LHCN-M2 (cell line): ENCODE measurements at regions not wholly inside any gene's neighbourhood (a gene's known extent, or its start where the extent isn't known, plus 50 kb on each side); places are given as distances from the start of the nearest gene placed in this dataset.
"Not testable (repeated sequence)": the region's sequence is repeated elsewhere in the genome, so short reads cannot be mapped to it uniquely, and the experiment has no call there.

Experiments used
- DNase-seq: peaks from one replicate; pipeline ENCODE4 v3.0.0-alpha.2; 2012; ENCODE audit warnings: low read depth

DNA sequence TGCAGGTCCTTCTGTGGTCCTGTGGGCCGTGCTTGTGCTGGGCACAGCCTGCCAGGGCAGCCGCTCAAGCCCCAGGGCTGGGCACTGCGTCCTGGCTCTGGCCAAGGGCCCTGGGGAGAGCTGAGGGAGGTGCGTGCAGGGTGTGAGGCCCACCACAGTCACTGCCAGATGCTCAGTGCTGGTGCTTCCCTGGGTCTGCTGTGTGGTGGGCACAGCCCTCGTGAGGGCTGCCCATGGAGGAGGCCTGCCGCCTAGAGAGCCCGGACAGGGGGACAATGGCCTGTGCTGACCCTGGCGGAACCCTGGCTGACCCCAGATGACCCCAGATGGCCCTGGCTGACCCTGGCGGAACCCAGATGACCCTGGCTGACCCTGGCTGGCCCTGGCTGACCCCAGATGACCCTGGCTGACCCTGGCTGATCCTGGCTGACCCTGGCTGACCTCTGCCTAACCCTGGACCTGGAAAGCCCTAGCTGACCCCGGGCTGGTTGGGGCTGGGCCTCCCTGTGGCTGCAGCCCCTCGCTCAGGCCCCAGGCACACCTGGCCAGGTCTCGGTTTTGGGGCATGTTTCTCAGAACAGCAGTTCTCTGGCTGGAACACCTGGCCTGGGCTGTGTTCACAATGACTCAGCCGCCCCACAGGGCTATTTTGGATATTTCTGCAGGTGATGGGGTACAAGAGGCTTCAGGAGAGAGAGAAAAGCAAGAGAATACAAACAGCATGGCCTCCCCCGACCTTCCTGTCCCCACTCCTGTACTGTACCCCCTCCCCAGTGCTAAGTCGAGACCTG, 55.4 kb downstream of the TMEM121 start:
- DNase-seq = no peak

DNA sequence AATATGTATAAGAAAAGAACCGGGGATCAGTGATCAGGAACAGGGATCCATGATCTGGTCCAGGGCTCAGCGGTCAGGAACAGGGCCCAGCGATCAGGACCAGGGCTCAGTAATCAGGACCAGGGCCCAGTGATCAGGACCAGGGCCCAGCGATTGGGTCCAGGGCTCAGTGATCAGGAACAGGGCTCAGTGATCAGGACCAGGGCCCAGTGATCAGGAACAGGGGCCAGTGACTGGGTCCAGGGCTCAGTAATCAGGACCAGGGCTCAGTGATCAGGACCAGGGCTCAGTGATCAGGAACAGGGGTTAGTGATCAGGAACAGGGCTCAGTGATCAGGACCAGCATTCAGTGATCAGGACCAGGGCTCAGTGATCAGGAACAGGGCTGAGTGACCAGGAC, 56.3 kb downstream of the TMEM121 start:
- DNase-seq = no peak

DNA sequence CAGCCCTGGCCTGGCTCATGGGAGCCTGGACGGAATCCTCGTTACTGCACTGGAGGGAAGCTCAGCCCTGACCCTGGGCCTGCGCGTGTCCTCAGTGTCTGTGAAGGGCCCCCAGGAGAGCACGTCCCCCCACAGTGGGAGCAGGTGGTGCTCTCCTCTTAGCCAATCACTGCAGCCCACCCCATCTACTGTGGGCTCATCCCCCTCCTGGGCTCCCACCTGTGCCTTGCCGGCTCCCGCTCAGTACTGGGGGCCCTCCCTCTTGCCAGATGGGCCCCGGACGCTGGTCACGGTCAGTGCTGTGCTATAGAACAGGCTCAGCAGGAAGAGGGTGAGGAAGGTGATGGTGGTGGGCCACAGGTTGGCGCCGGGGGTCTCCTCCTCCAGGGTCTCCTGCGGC, 57.5 kb downstream of the TMEM121 start:
- not testable (repeated sequence) for DNase-seq

DNA sequence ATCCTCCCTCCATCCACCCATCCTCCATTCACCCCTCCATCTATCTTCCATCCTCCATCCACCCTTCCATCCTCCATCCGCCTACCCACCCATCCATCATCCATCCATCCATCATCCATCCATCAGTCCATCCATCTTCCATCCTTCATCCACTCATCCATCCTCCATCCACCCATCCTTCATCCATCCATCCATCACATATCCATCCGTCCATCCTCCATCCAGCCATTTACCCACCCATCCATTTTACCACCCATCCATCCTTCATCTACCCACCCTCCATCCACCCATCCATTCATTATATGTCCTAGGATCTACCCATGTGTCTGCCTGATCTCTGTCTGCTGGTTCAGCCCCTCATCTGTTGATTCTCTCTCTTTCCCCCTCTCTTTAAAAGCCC, 58.9 kb downstream of the TMEM121 start:
- DNase-seq = not testable (repeated sequence)

DNA sequence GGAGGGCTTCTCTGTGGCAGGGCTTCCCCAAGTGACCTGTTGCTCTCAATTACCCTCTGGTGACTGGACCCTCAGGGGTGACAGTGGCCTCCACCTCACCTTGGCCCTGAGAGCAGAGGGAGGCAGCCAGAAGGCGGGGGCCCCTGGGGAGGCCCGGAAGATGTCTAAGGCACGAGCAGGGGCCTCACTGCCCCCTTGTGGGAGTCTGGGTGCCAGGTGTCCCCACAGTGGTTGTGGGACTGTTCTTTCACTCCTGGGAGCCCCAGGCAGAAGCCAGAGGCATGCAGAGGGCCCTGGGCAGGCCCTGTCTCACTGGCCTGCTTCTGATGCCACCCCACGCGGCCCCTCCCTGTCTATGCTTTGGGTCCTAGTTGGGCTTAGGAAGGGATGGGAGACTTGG, 59.3 kb downstream of the TMEM121 start:
- DNase-seq = not testable (repeated sequence)

DNA sequence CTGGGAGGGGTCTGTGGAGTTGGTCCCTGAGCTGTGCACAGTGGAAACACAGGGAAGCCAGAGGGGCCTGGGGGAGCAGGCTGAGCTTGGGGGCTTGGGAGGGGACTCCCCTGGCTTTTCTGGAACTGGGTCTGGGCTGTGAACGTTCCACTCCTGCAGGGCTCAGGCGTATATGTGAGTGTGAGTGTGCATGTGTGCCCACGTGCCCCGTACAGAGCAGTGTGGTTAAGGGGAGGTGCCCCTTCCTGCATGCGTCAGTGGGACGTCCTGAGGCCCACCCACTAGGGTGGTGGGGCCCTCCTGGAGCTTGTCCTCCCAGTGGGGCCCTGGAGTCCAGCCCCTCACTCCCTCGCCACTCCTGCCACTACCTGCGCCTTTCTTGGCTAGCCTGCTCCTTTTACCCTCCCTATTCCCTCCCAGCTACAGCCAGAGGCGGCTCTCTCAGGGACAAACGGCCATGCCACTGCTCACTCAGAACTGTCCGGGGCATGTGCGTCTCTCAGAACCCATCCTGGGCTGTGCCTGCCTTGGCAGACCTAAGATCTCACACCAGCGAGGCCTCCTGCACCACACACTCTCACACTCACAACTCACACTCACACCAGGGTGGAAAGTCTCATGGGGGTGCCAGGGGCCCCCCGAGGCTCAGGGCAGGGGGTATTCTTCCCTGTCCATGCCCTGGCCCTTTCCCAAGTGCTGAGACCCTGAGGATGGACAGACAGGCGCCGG, 59.9 kb downstream of the TMEM121 start:
- not testable (repeated sequence) for DNase-seq

DNA sequence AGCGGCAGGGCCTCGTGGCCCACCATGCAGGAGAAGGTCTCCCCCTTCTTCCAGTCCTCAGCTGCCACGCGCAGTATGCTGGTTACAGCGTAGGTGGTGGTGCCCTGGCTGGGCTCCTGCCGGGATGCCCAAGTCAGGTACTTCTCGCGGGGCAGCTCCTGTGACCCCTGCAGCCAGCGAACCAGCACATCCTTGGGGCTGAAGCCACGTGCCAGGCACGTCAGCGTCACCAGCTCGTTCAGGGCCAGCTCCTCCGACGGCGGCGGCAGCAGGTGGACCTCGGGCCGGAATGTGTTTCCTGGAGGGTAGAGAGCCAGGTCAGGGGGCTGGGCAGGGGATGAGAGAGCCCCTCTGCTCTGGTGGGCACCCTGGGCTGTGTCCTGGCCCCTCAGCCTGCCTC, 60.7 kb downstream of the TMEM121 start:
- not testable (repeated sequence) for DNase-seq

DNA sequence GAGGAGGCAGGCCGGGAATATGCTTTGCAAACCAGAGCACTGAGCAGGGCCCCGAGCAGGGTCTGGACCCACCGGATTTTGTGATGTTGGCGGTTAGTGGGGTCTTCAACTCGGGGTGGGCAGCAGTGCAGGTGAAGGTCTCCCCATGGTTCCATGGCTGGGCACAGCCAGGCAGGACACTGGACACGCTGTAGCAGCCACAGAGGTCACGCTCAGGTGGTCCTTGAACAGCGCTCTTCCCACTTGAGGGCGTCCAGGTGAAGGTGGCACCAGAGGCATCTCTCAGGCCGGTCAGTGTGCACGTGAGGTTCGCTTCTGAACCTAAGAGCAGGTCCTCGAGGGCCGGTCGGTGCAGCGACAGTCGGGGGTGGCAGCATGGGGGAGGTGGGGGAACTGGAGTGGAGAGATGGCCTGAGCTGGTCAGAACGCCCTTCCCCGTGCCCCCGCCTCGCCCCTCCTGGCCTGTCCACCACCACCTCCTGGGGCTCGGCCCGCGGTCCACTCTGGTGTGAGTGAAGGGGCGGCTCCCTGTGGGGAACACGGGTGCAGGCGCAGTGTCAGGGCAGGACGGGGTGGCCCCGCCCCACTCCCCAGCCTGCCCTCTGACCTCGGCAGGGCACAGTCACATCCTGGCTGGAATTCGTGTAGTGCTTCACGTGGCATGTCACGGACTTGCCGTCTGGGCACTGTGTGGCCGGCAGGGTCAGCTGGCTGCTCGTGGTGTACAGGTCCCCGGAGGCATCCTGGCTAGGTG, 61.3 kb downstream of the TMEM121 start:
- not testable (repeated sequence) for DNase-seq

DNA sequence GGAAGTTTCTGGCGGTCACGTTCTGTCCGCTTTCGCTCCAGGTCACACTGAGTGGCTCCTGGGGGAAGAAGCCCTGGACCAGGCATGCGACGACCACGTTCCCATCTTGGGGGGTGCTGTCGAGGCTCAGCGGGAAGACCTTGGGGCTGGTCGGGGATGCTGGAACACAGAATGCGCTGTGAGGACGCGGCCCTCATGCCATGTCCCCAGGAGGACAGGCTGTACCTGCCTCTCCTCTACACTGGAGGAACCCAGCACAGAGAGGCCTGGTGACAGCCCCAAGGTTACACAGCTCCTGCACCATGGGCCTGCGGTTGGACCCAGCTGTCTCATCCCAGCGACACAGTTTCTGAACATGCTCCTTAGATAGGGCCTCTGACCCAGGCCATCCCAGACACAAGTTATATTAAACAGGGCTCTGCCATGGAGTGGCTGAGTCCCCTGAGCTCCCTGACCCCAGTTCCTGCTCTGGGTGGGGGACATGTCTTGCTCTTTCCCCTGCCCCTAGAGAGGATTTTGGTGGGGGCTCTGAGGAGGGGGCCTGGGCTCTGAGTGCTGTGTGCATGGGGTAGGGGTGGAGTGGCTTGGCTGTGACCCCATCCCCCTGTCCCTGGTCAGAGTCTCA, 62.0 kb downstream of the TMEM121 start:
- DNase-seq = no peak

DNA sequence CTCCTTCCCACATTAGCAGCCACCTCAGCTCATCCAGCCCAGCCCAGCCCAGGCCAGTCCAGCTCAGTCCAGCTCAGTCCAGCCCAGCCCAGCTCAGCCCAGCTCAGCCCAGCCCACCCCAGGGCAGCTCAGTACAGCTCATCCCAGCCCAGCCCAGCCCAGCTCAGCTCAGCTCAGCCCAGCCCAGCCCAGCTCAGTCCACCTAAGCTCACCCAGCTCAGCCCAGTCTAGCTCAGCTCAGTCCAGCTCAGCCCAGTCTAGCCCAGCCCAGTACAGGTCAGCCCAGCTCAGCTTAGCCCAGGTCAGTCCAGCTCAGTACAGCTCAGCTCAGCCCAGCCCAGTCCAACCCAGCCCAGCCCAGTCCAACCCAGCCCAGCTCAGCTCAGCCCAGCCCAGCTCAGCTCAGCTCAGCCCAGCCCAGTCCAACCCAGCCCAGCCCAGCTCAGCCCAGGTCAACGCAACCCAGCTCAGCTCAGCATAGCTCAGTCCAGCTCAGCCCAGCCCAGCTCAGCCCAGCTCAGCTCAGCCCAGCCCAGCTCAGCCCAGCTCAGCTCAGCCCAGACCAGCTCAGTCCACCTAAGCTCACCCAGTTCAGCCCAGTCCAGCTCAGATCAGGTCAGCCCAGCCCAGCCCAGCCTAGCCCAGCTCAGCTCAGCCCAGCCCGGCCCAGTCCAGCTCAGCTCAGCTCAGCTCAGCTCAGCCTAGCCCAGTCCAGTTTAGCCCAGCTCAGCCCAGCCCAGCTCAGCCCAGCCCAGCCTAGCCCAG, 63.0 kb downstream of the TMEM121 start:
- DNase-seq = no peak

DNA sequence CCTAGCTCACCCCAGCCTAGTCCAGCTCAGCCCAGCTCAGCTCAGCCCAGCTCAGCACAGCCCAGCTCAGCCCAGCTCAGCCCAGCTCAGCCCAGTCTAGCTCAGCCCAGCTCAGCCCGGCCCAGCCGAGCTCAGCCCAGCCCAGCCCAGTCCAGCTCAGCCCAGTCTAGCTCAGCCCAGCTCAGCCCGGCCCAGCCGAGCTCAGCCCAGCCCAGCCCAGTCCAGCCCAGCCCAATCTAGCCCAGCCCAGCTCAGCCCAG, 63.5 kb downstream of the TMEM121 start:
- not testable (repeated sequence) for DNase-seq

DNA sequence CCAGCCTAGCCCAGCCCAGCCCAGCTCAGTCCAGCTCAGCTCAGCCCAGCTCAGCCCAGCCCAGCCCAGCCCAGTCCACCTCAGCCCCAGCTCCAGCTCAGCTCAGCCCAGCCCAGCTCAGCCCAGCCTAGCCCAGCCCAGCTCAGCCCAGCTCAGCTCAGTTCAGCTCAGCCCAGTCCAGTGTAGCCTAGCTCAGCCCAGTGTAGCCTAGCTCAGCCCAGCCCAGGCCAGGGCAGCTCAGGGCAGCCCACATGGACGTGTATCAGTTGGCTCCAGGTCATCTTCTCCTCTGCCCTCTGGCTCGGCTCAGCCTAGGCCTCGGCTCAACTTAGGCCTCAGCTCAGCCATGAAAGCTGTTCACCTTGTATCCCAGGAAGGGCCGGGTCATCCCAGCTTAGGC, 64.7 kb downstream of the TMEM121 start:
- no peak for DNase-seq

DNA sequence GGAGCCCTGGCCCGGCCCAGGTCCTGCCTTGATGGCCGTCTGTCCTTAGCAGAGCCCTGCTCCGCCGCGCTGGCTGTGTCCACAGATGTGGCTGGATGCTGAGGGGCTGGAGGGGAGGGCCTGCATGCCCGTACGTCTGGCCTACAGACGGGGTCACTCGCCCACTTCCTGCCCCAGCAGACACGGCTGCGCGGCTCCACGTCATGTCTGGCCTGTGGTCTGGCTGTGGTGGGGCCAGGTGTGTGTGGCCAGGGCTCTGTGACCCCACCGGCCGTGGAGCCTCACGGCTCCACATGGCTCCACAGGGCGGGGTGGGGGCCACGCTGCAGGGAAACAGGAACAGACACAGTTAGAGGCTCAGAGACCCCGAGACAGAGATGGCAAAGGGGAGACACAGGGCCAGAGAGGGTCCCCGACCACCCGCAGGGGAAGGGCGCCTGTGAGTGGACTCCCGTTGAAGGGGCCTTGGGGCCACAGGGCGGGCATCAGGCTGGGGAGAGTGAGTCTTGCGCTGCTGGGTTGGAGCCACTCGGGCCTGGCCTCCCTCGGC, 65.5 kb downstream of the TMEM121 start:
- DNase-seq = not testable (repeated sequence)

DNA sequence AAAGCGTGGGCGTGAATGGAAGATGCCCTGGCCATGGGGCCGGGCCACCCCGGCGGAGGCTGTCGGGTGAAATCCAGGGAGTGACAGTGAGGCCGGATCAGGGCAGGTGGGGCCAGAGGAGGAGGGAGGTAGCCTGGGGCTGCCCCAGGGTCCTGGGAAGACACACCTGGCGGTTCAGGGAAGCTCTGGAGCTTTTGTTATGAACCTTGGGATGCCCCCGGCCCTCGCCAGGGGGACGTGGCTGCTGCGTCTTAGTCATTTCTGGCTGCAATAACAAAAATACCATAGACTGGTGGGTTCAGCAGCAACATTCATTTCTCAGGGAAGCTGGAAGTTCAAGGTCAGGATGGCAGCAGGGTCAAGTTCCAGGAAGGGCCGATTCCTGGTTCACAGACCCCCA, 66.3 kb downstream of the TMEM121 start:
- not testable (repeated sequence) for DNase-seq

DNA sequence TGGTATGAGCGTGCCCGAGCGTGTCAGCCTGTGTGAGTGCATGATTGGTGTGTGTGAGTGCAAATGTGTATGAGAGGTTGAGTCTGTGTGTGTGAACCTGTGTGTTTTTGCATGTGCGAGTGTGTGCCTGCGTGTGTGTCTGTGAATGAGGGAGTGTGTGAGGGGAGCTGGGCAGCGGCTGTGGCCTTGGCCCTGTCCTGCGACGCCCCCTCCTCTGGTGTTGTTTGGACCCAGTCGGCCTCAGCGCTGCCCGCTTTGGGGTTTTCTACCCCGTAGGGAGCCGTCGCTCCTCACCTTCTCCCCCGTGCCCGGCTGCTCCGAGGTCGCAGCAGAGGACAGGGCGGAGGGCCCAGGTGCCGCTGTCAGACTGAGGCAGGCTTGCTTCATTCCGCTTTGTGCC, 69.0 kb downstream of the TMEM121 start:
- DNase-seq = not testable (repeated sequence)

DNA sequence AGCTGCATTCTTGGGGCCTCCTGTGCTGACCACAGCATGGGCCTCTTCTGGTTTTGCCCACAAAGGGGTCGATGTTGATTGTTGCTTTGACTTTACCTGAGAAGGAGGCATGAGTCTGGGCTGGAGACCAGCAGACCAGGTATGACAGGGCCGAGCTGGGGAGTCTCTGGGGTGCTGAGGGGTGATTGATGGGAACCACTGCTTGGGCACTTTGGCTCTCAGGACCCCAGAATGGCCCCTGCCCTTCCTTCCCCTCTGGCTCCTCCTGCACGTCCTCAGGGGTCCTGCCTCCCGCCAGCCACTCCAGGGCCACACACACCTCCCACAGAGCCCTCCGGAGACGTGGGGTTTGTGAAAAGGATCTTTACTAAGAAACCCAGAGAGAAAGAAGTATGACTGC, 70.0 kb downstream of the TMEM121 start:
- DNase-seq = not testable (repeated sequence)

DNA sequence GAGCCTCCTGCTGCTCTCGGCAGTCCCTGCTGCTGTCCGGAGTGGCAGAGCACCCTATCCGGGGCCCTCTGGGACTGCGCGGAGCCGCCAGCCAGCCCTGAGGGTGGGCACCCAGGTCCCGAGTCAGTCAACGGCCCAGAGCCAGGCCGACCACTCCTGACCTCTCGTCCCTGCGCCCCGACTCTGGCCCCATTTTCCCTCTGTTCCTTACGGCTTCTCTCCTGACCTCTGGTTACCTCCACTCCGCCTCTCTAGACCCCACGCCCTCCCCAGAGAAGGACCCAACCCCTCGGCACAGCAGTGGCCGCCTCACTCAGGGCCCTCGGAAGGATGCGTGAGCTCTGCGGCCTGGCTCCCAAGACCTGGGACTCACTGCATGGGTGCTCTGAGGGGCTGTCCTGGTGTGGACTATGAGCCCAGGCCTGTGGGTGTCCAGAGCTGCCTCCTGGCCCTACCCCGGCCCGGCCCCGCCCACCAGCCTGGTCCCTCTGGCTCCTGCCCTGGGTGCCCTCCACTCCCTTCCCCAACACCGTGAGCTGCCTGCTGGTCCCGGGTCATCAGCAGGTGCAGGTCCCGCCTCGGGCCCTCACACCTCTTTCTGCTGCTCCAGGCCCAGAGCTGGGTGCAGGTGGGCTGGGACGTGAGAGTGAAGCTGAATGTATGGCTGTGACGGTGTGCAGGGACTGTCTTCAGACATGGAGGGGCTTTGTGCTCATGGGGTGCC, 71.8 kb downstream of the TMEM121 start:
- not testable (repeated sequence) for DNase-seq

DNA sequence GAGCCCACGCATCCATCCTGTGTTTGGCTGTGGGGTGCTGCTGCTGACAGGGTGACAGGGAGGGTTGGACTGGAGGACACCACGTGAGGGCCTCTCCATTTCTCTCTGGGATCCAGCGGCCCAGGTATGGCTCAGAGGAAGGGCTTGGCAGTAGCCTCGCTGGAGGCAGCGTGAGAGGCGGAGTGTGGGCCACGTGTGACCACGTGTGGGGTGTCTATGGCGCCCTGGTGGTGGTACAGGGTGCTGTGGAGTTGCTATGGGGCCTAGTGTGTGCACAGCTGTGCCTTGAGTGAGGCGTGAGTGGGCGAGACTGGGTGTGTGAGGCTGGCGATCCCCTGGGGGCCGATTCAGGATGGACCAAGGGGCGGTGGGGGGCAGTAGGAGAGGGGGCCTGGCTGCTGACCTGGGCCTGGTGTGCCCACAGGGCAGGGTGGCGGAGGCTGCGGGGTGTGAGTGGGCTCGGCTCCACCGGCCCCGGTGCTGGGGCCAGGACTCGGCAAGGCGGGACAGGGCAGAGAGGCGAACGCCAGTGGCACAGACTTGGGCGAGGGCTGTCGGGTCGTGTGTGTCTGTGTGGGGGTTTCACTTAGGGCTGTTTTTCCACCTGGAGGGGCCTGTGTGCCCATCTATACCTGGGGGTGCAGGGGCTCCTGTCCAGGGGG, 72.7 kb downstream of the TMEM121 start:
- DNase-seq = not testable (repeated sequence)

DNA sequence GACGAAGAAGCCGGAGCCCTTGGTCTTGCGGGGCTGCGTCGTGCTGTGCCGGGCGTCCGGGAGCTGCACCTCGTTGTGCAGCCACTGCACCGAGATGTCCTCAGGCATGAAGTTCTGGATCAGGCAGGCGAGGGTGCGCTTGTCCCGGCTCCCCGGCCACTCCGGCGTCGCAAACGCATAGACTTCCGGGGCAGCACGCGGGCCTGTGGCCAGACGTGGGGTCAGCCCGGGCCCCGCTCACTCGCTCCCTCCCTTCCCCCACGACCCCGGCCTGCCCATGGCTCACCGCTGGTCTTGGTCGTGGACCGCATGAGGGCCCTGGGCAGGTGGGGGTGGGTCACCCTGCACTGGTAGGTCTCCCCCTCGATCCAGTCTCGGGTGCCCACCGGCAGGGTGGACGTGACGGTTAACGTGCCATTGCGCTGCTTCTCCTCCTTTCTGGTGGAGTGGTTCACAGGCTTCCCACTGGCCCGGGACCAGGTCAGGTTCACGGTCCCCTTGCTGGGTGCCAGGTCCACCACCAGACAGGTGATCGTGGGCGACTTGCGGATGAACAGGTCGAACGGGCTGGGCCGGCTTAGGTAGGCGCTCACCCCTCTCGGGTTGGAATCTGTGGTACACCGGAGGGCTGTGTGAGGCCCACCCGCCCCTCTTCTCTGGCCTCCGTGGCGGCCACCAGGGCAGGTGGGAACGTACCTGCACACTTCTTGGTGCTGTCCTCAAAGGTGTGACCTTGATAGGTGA, 74.0 kb downstream of the TMEM121 start:
- DNase-seq = not testable (repeated sequence)
